Hepatocyte (in vitro differentiated cells): ENCODE measurements at regions not wholly inside any gene's neighbourhood (a gene's known extent, or its start where the extent isn't known, plus 50 kb on each side); places are given as distances from the start of the nearest gene placed in this dataset.

Source experiments
- EZH2phosphoT487 ChIP-seq: fragments of 200-600 bp; sonication (generic); IDR thresholded peaks from one replicate; pipeline ENCODE4 v1.6.1; 2018; ENCODE audit warnings: antibody characterized with exemption, mild to moderate bottlenecking, low read depth, moderate library complexity; ENCODE audit not compliant: unreplicated experiment, severe bottlenecking
- TF ChIP-seq, protein P1 (sequence below): fragments of 200-600 bp; sonication (generic); IDR thresholded peaks from 2 replicates; pipeline ENCODE4 v1.5.1; 2016; ENCODE audit warnings: antibody characterized with exemption, mild to moderate bottlenecking; ENCODE audit not compliant: poor library complexity

DNA sequence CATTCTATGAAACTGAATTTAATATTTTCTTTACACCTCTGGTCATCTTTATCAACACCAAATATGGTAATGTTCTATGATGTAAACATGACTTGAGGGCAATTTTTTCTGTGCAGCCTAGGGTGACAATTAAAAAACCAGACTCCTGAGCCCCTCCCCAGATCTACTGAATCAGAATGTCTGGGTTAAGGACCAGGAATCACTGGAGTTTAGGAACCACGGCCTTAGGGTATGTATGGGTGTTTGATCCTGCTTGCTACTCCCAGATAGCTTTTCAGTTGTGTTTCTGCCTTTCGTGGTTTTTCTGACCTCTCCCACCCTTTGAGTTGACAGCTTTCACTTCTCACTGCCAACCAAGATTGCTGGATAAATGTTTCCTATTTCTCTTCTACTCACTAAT, 332.2 kb downstream of the DHX15 start:
- TF ChIP-seq EZH2phosphoT487, result no peak
- TF ChIP-seq, protein P1, sequence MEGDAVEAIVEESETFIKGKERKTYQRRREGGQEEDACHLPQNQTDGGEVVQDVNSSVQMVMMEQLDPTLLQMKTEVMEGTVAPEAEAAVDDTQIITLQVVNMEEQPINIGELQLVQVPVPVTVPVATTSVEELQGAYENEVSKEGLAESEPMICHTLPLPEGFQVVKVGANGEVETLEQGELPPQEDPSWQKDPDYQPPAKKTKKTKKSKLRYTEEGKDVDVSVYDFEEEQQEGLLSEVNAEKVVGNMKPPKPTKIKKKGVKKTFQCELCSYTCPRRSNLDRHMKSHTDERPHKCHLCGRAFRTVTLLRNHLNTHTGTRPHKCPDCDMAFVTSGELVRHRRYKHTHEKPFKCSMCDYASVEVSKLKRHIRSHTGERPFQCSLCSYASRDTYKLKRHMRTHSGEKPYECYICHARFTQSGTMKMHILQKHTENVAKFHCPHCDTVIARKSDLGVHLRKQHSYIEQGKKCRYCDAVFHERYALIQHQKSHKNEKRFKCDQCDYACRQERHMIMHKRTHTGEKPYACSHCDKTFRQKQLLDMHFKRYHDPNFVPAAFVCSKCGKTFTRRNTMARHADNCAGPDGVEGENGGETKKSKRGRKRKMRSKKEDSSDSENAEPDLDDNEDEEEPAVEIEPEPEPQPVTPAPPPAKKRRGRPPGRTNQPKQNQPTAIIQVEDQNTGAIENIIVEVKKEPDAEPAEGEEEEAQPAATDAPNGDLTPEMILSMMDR, result no peak
